Natural killer cell (primary cell): ENCODE measurements at regions not wholly inside any gene's neighbourhood (a gene's known extent, or its start where the extent isn't known, plus 50 kb on each side); places are given as distances from the start of the nearest gene placed in this dataset.

Experiments
- ATAC-seq, 3 donors: fragments of 150-1000 bp in 2 of 3; fragments of 200-7000 bp in 1 of 3; cut with Tn5 transposase; 1 replicate in 1 of 3; 2 replicates in 2 of 3; pipeline ENCODE4 v1.10.0; 2021; ENCODE audit warnings: mild to moderate bottlenecking in 2 of 3, moderate library complexity in 2 of 3
- DNase-seq, 2 donors: peaks; one replicate each; pipeline versions ENCODE4 v3.0.0 to v3.0.0-alpha.2; 2013 to 2021; ENCODE audit warnings: mixed read lengths in 1 of 2
- H3K27ac ChIP-seq: one replicate; pipeline ENCODE4 v1.5.1; 2013; ENCODE audit warnings: mild to moderate bottlenecking, low read length
- H3K27me3 ChIP-seq: one replicate; pipeline ENCODE4 v1.6.1; 2013; ENCODE audit warnings: low read length; ENCODE audit not compliant: control insufficient read depth, insufficient read depth
- H3K36me3 ChIP-seq: one replicate; pipeline ENCODE4 v1.6.1; 2013; ENCODE audit warnings: low read length; ENCODE audit not compliant: control insufficient read depth, insufficient read depth
- H3K4me1 ChIP-seq: one replicate; pipeline ENCODE4 v1.6.1; 2013; ENCODE audit warnings: low read length; ENCODE audit not compliant: control insufficient read depth, insufficient read depth
- H3K4me3 ChIP-seq: one replicate; pipeline ENCODE4 v1.5.1; 2013; ENCODE audit warnings: low read length
- H3K9me3 ChIP-seq: one replicate; pipeline ENCODE4 v1.6.1; 2013; ENCODE audit warnings: low read length; ENCODE audit not compliant: control insufficient read depth, insufficient read depth
- H3K27ac Mint-ChIP-seq, 2 donors: one replicate each; pipeline ENCODE4 v1.8.0; 2022; ENCODE audit warnings: mild to moderate bottlenecking in 2 of 2, mixed read lengths in 2 of 2, moderate library complexity in 1 of 2
- H3K27me3 Mint-ChIP-seq, 2 donors: one replicate each; pipeline ENCODE4 v1.8.0; 2022; ENCODE audit warnings: low read depth in 2 of 2, mixed read lengths in 2 of 2
- H3K36me3 Mint-ChIP-seq: one replicate; pipeline ENCODE4 v1.8.0; 2022; ENCODE audit warnings: mixed read lengths
- H3K4me1 Mint-ChIP-seq, 2 donors: one replicate each; pipeline ENCODE4 v1.8.0; 2022; ENCODE audit warnings: mixed read lengths in 2 of 2
- H3K4me3 Mint-ChIP-seq: one replicate; pipeline ENCODE4 v1.8.0; 2022; ENCODE audit warnings: mild to moderate bottlenecking, moderate library complexity, mixed read lengths
- H3K9me3 Mint-ChIP-seq, 2 donors: one replicate each; pipeline ENCODE4 v1.8.0; 2022; ENCODE audit warnings: mixed read lengths in 2 of 2
- WGBS: methylation state at CpG from one replicate; pipeline ENCODE4 v1.1.7; 2013; ENCODE audit warnings: missing lambda C conversion rate; ENCODE audit not compliant: insufficient coverage; 5-methylcytosine and 5-hydroxymethylcytosine counted together
- intact Hi-C: fragments of 100-400 bp; cut with micrococcal nuclease; formaldehyde crosslinking; loops from one replicate; pipeline ENCODE4 v1.14.2; 2022
- TF ChIP-seq, protein P1 (sequence below): fragments of 200-600 bp; IDR thresholded peaks from one replicate; pipeline ENCODE4 v1.8.0; 2022; ENCODE audit warnings: antibody characterized with exemption

- Mint-ChIP-seq H3K4me1 (no peaks in the 10 kb centered on the region), H3K9me3 (peaks cover 8 to 10% of the 10 kb centered on the region in 2 donors)
Observed at GRCh38 chr20:11445161-11445560, 472.5 kb upstream of the BTBD3 start.

DNA sequence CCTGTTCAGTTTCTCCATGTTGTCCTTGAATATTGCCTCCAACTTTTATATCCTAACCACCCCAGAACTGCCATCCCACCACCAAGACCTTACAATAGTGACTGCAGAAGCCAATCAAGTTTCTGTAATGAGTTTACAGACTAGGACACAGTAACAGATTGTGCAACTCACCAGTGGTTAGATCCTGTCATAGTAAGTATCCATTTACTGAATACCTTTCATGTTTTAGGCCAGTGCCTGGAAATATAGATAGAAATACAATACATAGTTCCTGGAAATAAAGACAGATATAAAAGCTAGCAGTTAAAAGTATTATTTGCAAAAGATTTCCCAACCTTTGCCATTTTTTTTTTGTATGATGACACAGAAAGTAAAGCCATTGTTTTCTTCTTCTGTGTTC, 471.8 kb upstream of the BTBD3 start:
- Histone ChIP-seq H3K4me1 (no peaks in the 10 kb centered on the region), H3K4me3 (no peak overlapping the region), H3K36me3 (no peaks in the 10 kb centered on the region), H3K27me3 (no peaks in the 10 kb centered on the region), H3K9me3 (peaks cover 3% of the 10 kb centered on the region), H3K27ac (no peak overlapping the region)
- no peak overlapping the region for H3K27ac Mint-ChIP-seq
- TF ChIP-seq, protein P1, sequence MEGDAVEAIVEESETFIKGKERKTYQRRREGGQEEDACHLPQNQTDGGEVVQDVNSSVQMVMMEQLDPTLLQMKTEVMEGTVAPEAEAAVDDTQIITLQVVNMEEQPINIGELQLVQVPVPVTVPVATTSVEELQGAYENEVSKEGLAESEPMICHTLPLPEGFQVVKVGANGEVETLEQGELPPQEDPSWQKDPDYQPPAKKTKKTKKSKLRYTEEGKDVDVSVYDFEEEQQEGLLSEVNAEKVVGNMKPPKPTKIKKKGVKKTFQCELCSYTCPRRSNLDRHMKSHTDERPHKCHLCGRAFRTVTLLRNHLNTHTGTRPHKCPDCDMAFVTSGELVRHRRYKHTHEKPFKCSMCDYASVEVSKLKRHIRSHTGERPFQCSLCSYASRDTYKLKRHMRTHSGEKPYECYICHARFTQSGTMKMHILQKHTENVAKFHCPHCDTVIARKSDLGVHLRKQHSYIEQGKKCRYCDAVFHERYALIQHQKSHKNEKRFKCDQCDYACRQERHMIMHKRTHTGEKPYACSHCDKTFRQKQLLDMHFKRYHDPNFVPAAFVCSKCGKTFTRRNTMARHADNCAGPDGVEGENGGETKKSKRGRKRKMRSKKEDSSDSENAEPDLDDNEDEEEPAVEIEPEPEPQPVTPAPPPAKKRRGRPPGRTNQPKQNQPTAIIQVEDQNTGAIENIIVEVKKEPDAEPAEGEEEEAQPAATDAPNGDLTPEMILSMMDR = no peak
- DNase-seq (no peak), ATAC-seq (no peak)
- H3K4me3 Mint-ChIP-seq = no peak overlapping the region
- no peaks in the 10 kb centered on the region for H3K4me1 Mint-ChIP-seq
- intact Hi-C loops = no loop called here
- no peaks in the 10 kb centered on the region for H3K27me3 Mint-ChIP-seq
- no peaks in the 10 kb centered on the region for H3K36me3 Mint-ChIP-seq
- H3K9me3 Mint-ChIP-seq = peaks cover 8 to 11% of the 10 kb centered on the region in 2 donors

More at GRCh38 chr20:11445161-11445560, 472.5 kb upstream of the BTBD3 start:
- no peak overlapping the region for H3K27ac Mint-ChIP-seq
- H3K4me3 Mint-ChIP-seq = no peak overlapping the region
- Histone ChIP-seq H3K4me3 (no peak overlapping the region), H3K9me3 (peaks cover 5% of the 10 kb centered on the region), H3K4me1 (no peaks in the 10 kb centered on the region), H3K27ac (no peak overlapping the region), H3K36me3 (no peaks in the 10 kb centered on the region), H3K27me3 (no peaks in the 10 kb centered on the region)
- intact Hi-C loops = no loop called here
- H3K36me3 Mint-ChIP-seq = no peaks in the 10 kb centered on the region
- no peak for DNase-seq
- WGBS = 77% methylated on average over 3 of the region's 3 CpGs
- no peak for ATAC-seq
- H3K27me3 Mint-ChIP-seq = no peaks in the 10 kb centered on the region
- TF ChIP-seq, protein P1 = no peak

DNA sequence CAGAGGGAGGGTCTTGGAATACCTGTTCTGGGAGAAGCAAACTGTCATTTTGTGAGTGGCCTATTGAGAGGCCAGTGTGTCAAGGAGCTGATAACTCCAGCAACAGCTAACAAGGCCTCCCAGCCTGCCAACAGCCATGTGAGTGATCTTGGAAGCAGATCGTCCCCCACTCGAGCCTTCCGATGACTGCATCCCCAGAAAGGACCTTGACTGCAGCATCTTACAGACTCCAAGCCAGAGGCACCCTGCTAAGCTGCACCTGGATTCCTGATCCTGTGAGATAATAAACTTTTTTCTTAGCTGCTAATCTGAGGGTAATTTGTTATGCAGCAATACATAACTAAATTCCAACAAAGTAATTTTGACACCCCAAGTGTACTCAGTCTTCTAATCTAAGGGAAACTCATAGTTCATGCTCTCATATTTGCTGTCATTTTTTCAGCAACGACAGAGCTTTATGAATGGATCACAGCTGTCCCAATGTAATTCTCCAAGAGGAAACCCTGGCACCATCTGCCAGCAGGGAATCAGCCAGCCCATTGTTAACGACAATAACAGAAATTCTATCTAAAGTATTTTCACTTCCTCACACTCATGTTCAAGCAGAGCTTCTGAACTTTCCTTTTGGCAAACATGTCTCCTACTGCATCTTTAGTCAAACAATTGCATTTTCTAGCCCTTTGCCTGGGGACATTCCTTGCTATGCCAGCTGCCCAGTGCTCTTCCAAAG, 470.2 kb upstream of the BTBD3 start:
- intact Hi-C loops = no loop called here
- DNase-seq (no peak), ATAC-seq (no peak)
- H3K4me1 Mint-ChIP-seq = no peaks in the 10 kb centered on the region
- no peak overlapping the region for H3K27ac ChIP-seq
- peaks cover 8 to 11% of the 10 kb centered on the region in 2 donors for H3K9me3 Mint-ChIP-seq
- H3K36me3 ChIP-seq = no peaks in the 10 kb centered on the region
- H3K4me1 ChIP-seq = no peaks in the 10 kb centered on the region
- H3K27ac Mint-ChIP-seq = no peak overlapping the region
- no peaks in the 10 kb centered on the region for H3K27me3 ChIP-seq
- H3K4me3 ChIP-seq = no peak overlapping the region
- no peaks in the 10 kb centered on the region for H3K27me3 Mint-ChIP-seq
- H3K9me3 ChIP-seq = peaks cover 3% of the 10 kb centered on the region
- no peak overlapping the region for H3K4me3 Mint-ChIP-seq
- TF ChIP-seq, protein P1 = no peak
- no peaks in the 10 kb centered on the region for H3K36me3 Mint-ChIP-seq
- WGBS = 47% methylated on average over 5 of the region's 5 CpGs

DNA sequence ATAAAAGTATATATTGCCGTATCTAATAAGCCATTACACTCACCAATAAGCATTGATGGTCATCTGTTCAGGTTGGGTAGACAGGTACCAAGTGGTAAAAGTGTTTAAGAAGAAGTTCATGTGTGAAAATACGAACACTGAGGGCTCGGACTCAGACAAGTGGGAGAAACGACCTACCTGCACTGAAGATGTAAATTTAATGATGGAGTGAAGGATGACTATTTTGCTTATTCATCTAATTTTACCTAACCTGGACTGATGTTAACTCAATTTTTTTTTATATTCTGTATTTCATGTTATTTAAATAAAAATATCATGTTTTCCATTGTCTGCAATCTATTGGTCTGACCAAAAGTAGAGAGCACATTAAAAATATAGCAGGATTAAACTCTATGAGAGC, 469.1 kb upstream of the BTBD3 start:
- Histone ChIP-seq H3K36me3 (no peaks in the 10 kb centered on the region), H3K4me1 (no peaks in the 10 kb centered on the region), H3K27me3 (no peaks in the 10 kb centered on the region), H3K27ac (no peak overlapping the region), H3K4me3 (no peak overlapping the region), H3K9me3 (peaks cover 3% of the 10 kb centered on the region)
- Mint-ChIP-seq H3K9me3 (peaks cover 6 to 11% of the 10 kb centered on the region in 2 donors), H3K27me3 (no peaks in the 10 kb centered on the region), H3K36me3 (no peaks in the 10 kb centered on the region), H3K27ac (no peak overlapping the region), H3K4me3 (no peak overlapping the region), H3K4me1 (no peaks in the 10 kb centered on the region)
- 72% methylated on average over 2 of the region's 4 CpGs for WGBS
- intact Hi-C loops = no loop called here
- TF ChIP-seq, protein P1 = no peak
- DNase-seq = no peak
- no peak for ATAC-seq
